EL (cell line): ENCODE measurements at regions not wholly inside any gene's neighbourhood (a gene's known extent, or its start where the extent isn't known, plus 50 kb on each side); places are given as distances from the start of the nearest gene placed in this dataset.
"Not testable (repeated sequence)": the region's sequence is repeated elsewhere in the genome, so short reads cannot be mapped to it uniquely, and the experiment has no call there.

Source experiments
- DNase-seq: peaks from one replicate; pipeline ENCODE4 v3.0.0-alpha.2; 2016

GRCh38 chr5:179455320-179455719, 95.0 kb upstream of the RUFY1 start:
- no peak for DNase-seq

DNA sequence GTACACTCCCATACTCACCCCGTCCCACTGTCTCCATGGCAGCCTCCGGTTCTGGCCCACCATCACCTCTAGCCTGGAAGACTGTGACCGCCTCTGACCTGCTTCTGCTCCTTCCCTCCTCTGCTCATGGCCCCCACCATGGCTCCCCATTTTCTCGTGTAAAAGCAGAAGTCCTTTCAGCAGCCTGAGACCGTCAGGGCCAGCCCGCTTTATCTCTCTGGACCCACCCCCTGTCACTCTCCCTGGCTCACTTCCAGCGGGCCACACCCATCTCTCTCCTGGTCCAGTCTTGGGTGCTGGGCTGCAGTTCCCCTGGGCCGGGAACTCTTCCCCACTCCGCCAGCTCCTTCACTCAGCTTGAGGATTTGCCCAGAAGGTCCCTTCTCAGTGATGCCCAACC, 96.0 kb upstream of the RUFY1 start:
- no peak for DNase-seq

GRCh38 chr5:179453616-179454015, 96.7 kb upstream of the RUFY1 start:
- no peak for DNase-seq

- no peak for DNase-seq
Observed at GRCh38 chr5:179452356-179453230, 97.8 kb upstream of the RUFY1 start.

- no peak for DNase-seq
Observed at GRCh38 chr5:179451828-179452196, 98.5 kb upstream of the RUFY1 start.

DNA sequence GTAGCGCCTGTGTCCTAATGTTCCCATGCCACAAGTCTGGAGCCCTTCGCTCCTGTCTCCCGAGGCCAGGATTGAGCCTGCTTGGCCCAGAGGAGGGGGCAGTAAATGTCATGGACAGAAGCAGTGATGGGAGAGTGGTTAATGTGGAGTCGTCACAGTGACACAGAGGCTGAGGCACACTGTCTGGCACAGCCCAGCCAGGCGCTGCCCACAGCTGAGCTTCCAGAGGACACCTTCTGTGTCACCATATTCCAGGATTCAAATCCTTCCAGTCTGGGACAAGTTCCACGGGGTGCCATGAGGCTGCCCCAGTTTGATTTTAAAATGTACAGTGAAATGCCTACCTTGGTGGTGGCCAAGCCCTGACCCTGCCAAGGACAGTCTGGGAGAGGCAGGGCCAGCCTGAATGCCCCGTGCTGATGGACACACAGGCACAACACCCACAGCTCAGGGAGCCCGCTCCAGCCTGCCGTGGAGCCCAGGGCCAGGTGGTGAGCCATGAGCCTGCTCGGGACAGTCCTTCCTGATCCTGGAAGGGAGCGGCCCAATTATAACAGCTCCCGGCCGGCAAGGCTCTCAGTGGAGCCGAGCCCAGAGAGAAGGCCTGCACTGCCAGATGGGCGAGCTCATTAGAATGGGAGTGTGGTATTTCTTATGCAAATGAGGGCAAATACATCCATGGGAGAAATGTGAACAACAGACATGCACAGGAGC, 99.1 kb upstream of the RUFY1 start:
- no peak for DNase-seq

DNA sequence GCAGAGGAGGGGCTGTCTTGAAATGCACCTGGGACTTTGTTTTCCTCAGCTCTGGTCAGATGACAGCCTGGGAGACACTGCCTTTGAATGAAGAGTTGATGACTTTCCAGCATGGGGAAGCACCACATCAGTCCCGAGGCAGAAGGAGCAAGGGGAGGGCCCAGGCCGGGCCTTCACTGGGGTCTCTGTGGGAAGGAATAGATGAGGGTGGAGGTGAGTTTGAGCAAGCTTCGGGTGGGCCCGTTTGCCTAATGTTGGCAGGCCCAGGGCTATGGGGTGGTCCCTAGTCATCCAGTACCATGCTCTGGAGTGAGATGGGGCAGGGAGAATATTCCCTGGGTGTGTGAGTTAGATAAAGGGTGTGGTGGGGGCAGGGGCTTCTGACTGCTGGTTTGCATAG, 100.4 kb upstream of the RUFY1 start:
- not testable (repeated sequence) for DNase-seq

DNA sequence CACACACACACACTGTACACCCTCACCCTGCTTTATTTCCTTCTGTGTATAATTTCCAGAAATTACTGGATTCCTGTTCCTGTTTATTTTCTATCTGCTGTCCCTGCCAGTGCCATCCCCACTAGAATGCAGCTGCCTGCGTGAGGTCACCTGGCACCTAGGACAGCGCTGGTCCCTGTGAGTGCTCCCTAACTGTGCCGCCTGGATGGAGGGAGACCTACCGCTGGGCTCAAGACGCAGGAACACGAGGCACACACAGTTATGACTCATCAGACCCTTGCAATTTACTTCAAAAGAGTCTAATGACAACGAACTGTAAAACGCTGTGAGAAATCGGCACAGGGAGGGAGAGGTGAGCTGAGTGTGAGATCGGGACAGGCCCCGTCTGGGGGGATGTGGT, 102.1 kb upstream of the RUFY1 start:
- not testable (repeated sequence) for DNase-seq

- DNase-seq, result not testable (repeated sequence)
Observed at GRCh38 chr5:179442289-179442688, 97.0 kb upstream of the ADAMTS2 start.

DNA sequence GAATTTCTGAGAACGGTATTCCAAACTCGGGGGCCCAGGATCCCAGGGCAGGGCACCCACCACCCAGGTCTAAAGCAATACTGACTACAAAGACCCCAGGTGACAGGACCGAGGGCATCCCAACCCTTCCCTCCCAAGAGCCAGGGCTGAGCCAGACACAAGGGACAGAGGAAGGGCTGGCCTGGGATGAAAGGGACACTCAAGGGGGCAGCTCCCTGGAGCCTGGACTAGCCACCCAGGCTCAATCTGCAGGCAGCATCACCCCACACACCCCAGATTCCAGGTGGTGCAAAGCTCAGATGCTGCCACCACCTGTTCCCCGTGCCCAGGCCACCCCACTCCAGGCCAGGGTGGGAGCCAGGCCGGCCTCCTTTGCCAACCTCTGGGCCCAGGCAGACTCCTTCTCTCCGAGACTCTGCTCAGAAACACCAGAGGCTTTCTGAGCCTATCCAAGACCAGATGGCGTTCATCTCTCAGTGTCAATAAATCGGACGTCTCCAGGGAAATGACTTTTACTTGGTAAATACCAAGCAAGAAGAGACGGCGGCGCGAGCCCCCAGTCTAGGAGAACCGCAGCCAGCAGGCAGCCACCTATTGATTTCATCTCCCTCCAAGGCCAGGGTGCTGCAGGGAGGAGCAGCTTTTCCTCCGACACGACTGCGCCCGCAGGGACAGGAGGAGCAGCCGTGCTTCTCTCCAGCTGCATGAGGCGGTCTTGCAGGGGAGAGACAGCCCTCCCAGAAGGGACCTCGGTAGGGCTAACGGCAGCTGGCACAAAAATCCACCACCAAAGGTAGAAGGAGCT, 94.1 kb upstream of the ADAMTS2 start:
- no peak for DNase-seq

DNA sequence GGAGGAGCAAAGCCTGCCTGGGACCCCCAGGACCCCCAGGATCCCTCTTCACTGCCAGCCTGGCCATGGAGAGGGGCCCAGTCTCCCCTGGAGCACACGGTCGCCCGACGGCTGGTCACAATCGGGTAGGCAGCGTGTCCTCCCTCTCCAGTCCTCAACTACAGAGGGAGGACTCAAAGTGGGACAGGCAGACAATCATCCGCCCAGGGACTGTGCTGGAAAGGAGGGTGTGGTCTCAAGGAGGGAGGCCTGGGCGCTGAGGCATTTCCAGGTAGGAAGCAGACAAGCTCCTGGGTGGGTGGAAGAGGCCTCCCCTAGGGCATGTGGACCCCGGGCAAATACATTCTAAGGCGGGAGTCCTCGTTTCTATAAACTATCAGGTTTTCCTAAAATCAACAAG, 93.2 kb upstream of the ADAMTS2 start:
- no peak for DNase-seq

DNA sequence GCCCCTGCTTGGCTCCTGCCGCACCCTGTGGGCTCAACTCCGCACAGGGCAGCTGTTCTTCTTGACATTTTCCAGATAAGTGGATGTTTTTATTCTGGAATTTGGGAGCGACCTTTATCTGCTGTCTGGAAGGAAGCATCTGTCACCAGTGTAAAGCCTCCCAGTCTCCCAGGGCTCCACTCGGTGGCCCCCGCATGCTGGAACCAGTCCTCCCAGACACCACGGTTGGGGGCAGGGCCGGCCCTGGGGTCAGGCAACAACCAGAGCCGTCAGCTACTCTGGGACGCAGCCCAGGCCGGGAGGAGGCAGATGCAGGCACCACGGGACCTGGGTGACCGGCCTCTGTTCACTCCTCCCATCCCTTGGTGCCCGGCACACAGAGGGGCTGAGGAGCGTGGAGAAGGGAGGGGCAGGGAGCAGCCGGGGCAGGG, 92.8 kb upstream of the ADAMTS2 start:
- no peak for DNase-seq

DNA sequence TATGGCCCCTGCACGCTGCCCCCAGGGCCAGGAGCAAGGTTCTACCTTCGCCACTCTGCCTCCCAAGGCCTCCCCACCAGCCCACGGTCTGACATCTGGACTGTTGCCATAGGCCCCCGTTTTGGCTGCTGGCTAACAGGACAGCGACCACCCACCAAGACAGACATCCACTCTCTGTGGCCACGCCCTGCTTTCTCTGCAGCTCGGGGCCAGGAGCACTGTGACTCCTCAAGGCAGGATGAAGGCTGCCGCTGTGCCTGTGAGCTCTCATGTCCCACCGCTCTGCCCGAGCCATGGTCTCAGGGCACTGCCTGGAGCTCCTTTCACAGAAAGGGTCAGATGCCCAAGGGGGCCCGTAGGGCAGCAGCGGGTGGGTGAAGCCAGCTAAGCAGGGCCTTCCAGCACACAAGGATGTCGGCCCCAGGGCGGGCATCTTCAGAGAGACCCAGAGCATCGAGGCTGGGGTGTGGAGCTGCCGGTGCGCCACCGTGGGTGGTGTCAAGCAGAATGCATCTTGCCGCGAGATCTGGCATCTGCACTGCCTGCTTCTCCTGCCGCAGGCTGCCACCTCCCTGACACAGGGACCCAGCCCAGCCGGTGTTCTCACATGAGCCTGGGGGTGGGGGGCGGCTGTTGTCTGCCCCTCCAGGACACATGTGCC, 92.2 kb upstream of the ADAMTS2 start:
- DNase-seq, result no peak

DNA sequence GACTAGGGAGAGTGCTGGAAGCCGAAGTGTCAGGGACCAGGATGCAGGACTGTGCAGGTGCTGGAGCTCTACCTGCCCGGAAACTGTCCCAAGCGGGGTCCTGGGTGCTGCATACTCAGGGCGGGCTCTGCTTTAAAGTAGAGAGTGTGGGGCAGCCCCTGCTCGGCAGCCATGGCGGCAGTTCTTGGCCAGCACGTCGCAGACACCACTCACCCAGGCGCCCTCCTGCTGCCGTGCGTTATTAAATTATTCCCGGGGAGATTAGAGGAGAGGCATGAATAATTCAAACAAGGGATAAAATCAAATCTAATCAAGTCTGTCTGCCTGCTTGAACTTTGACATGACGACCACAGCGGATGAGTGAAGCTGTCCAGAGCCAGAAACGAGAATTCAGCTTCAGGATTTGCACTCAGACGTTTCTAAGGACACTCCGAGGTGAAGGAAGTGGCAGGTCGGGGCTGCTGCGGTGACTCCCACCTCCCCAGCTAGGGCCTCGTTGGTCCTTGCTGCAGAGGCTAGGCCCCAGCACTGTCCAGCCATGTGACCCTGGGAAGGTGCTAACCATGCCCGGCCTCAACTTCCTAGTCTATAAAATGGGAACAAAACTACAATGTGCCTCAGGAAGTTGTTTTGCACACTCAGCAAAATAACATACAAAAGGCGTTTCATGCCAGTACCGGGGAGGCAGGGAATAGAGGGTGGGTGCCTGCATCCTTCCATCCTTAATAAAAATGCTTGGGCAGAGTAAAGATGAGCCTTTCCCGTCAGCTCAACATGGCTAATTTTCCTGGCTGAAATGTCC, 91.3 kb upstream of the ADAMTS2 start:
- DNase-seq, result no peak

GRCh38 chr5:179435731-179436315, 90.6 kb upstream of the ADAMTS2 start:
- DNase-seq, result no peak

- no peak for DNase-seq
Observed at GRCh38 chr5:179435181-179435580, 89.9 kb upstream of the ADAMTS2 start.

DNA sequence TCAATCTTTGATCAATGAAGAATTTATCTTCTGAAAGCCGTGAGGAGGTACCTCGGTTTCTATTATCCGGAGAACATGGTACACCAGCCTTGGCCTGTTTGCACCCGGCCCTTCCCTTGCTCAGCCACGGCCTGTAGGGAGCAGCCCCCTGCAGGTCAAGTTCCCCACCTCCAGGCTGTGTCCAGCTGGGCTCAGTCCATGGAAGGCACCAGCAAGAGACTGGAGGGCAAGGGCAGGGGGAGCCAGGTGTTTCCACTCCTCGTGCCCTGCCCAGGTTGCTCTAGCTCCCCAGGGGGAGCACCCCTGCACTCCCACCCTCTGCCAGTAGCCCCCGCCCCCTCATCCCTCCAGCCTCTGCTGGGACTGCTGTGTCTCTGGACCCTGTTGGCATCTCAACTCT, 87.3 kb upstream of the ADAMTS2 start:
- DNase-seq, result no peak

DNA sequence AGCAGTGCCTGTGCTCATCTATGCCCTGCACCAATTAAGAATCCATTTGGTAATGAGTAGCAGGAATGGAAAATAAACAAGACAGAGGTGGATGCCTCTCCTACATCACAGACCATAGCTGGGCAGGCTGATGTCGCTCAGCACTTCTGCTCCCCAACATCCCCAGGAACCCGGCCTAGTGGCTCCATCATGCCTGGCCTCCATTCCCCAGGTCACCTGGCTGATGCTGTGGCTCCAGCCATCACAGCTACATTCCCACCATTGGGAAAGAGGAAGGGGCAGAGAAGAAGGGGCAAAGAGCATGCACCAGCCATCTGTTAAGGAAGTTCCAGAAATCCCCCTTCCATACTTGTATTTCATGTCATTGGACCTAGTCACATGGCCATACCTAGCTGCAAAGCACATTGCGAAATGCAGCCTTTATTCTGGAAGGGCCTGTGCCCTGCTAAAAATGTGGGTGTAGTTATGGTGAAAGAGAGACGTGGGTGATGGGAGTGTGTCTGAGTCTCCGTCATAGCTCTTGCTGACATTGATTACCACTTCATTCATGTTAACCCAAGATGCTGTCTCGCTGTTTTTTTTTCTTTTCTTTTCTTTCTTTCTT, 86.1 kb upstream of the ADAMTS2 start:
- DNase-seq, result no peak

- no peak for DNase-seq
Observed at GRCh38 chr5:179430193-179431175, 85.2 kb upstream of the ADAMTS2 start.

- no peak for DNase-seq
Observed at GRCh38 chr5:179427676-179428056, 82.4 kb upstream of the ADAMTS2 start.
